Endothelial cell of umbilical vein (primary cell): ENCODE measurements at regions not wholly inside any gene's neighbourhood (a gene's known extent, or its start where the extent isn't known, plus 50 kb on each side); places are given as distances from the start of the nearest gene placed in this dataset.

ENCODE experiments used
- BruUV-seq: library from RNA; stranded (reverse); fragments of 400-500 nt; replicated peaks from 2 replicates; lab custom pipeline; 2021; lab: Mats Ljungman, UMichigan
- CTCF ChIA-PET: fragments of 300-600, 350-600 bp; sonication (Branson Sonifier 250); formaldehyde crosslinking; loops from one replicate; lab custom pipeline; 2021; ENCODE audit warnings: antibody characterized with exemption, inconsistent platforms; lab: Charles Lee
- POLR2A ChIA-PET: fragments of 300-600, 350-600 bp; sonication (Branson Sonifier 250); formaldehyde crosslinking; loops from one replicate; lab custom pipeline; 2021; ENCODE audit warnings: antibody characterized with exemption, inconsistent platforms; lab: Charles Lee
- DNase-seq: peaks from one replicate; pipeline ENCODE4 v3.0.0-alpha.2; 2011; ENCODE audit warnings: low read depth, low spot score
- FAIRE-seq: peaks from 2 replicates; lab custom pipeline; 2011; peaks lifted over from hg19 to GRCh38; lab: Jason Lieb, UNC
- H2AFZ ChIP-seq: 2 replicates; pipeline ENCODE4 v1.6.0; 2012; ENCODE audit warnings: low read depth, low read length, control low read depth, inconsistent platforms
- H3K27ac ChIP-seq: 2 replicates; pipeline ENCODE4 v1.5.1; 2011; ENCODE audit warnings: low read depth, mild to moderate bottlenecking, control low read depth, low read length, moderate library complexity; ENCODE audit not compliant: insufficient read depth
- H3K27me3 ChIP-seq, 2 experiments: 2 replicates each; pipeline versions ENCODE4 v1.6.0 to v1.6.1; 2011; ENCODE audit warnings: low read length in 2 of 2, mixed read lengths in 1 of 2; ENCODE audit not compliant: control insufficient read depth in 2 of 2, insufficient read depth in 2 of 2
- H3K36me3 ChIP-seq, 2 experiments: 2 replicates in 1 of 2; 3 replicates in 1 of 2; pipeline ENCODE4 v1.5.1; 2011; ENCODE audit warnings: low read length in 2 of 2, mild to moderate bottlenecking in 1 of 2, moderate library complexity in 1 of 2; ENCODE audit not compliant: control insufficient read depth in 2 of 2, insufficient read depth in 2 of 2; ENCODE audit errors: extremely low read depth in 1 of 2
- H3K4me1 ChIP-seq: 3 replicates; pipeline ENCODE4 v1.5.1; 2011; ENCODE audit warnings: mild to moderate bottlenecking, low read length; ENCODE audit not compliant: control insufficient read depth, insufficient read depth; ENCODE audit errors: extremely low read depth
- H3K4me2 ChIP-seq: 2 replicates; pipeline ENCODE4 v1.6.1; 2011; ENCODE audit warnings: low read length, control low read depth, mixed read lengths; ENCODE audit not compliant: insufficient read depth
- H3K4me3 ChIP-seq, 3 experiments: fragments of 200-600 bp in 1 of 3; sonication (generic), shearing (Covaris generic) in 1 of 3; replicated peaks in 1 of 3; 2 replicates each; pipeline ENCODE4 v1.5.1; 2011 to 2016; ENCODE audit warnings: control low read depth in 3 of 3, low read length in 3 of 3, mild to moderate bottlenecking in 2 of 3, inconsistent platforms in 1 of 3, low read depth in 1 of 3, moderate library complexity in 1 of 3; ENCODE audit not compliant: insufficient read depth in 1 of 3
- H3K79me2 ChIP-seq: 2 replicates; pipeline ENCODE4 v1.6.0; 2012; ENCODE audit warnings: low read length, inconsistent platforms; ENCODE audit not compliant: control insufficient read depth, insufficient read depth
- H3K9ac ChIP-seq: replicated peaks from 2 replicates; pipeline ENCODE3; 2011; ENCODE audit warnings: low read length, control low read depth; ENCODE audit not compliant: insufficient read depth; ENCODE audit errors: extremely low read depth
- H3K9me1 ChIP-seq: replicated peaks from 3 replicates; pipeline ENCODE4 v1.6.0; 2011; ENCODE audit warnings: mild to moderate bottlenecking, low read length; ENCODE audit not compliant: control insufficient read depth, insufficient read depth; ENCODE audit errors: extremely low read depth
- H3K9me3 ChIP-seq: replicated peaks from 2 replicates; pipeline ENCODE4 v1.5.1; 2012; ENCODE audit warnings: low read length, inconsistent platforms; ENCODE audit not compliant: control insufficient read depth, insufficient read depth
- H4K20me1 ChIP-seq: replicated peaks from 2 replicates; pipeline ENCODE3; 2011; ENCODE audit warnings: mild to moderate bottlenecking, low read length; ENCODE audit not compliant: control insufficient read depth, insufficient read depth; ENCODE audit errors: extremely low read depth
- EZH2 ChIP-seq: IDR thresholded peaks from 2 replicates; pipeline ENCODE4 v1.6.1; 2012; ENCODE audit warnings: borderline replicate concordance, low read depth, mild to moderate bottlenecking, moderate library complexity, low read length, inconsistent platforms; ENCODE audit not compliant: severe bottlenecking
- FOS ChIP-seq: IDR thresholded peaks from 2 replicates; pipeline ENCODE4 v1.6.1; 2011; ENCODE audit warnings: mild to moderate bottlenecking, low read length, moderate library complexity, borderline replicate concordance; ENCODE audit not compliant: insufficient read depth
- GATA2 ChIP-seq: IDR thresholded peaks from 2 replicates; pipeline ENCODE4 v1.7.0; 2011; ENCODE audit warnings: low read depth, mild to moderate bottlenecking, moderate library complexity, mixed read lengths, low read length; ENCODE audit not compliant: insufficient read length, insufficient read depth
- JUN ChIP-seq: IDR thresholded peaks from 2 replicates; pipeline ENCODE4 v1.6.1; 2011; ENCODE audit warnings: borderline replicate concordance, low read depth; ENCODE audit not compliant: insufficient read length, insufficient read depth
- MYC ChIP-seq: IDR thresholded peaks from one replicate; pipeline ENCODE4 v1.6.1; 2011; ENCODE audit warnings: mild to moderate bottlenecking, low read depth, low read length
- POLR2A ChIP-seq: IDR thresholded peaks from 2 replicates; pipeline ENCODE4 v1.6.1; 2012; ENCODE audit warnings: low read depth, mild to moderate bottlenecking, control low read depth, low read length
- POLR2AphosphoS5 ChIP-seq: IDR thresholded peaks from 2 replicates; pipeline ENCODE4 v1.6.1; 2012; ENCODE audit warnings: low read depth, mild to moderate bottlenecking, control low read depth, low read length, moderate library complexity; ENCODE audit not compliant: insufficient read depth
- dilution Hi-C: fragments of 300-500 bp; cut with MboI; formaldehyde crosslinking; loops from one replicate; pipeline ENCODE4 v1.15.0; 2019; ENCODE audit warnings: low sequenced_read_pairs; ENCODE audit not compliant: extremely low pct_ligation_motif_present
- intact Hi-C: fragments of 100-400 bp; cut with micrococcal nuclease; formaldehyde crosslinking; loops from one replicate; pipeline ENCODE4 v1.10.0; 2022
- TF ChIP-seq, protein P1 (sequence below), 2 donors: IDR thresholded peaks; 1 replicate in 1 of 2; 2 replicates in 1 of 2; pipeline ENCODE4 v1.5.1; 2011; ENCODE audit warnings: low read length in 2 of 2, mild to moderate bottlenecking in 2 of 2, moderate library complexity in 2 of 2, control low read depth in 1 of 2, inconsistent platforms in 1 of 2, low read depth in 1 of 2; ENCODE audit not compliant: insufficient read depth in 1 of 2; ENCODE audit errors: extremely low read depth in 1 of 2
- TF ChIP-seq, protein P2 (sequence below): IDR thresholded peaks from 2 replicates; pipeline ENCODE4 v1.6.1; 2011; ENCODE audit not compliant: insufficient read depth, insufficient read length

DNA sequence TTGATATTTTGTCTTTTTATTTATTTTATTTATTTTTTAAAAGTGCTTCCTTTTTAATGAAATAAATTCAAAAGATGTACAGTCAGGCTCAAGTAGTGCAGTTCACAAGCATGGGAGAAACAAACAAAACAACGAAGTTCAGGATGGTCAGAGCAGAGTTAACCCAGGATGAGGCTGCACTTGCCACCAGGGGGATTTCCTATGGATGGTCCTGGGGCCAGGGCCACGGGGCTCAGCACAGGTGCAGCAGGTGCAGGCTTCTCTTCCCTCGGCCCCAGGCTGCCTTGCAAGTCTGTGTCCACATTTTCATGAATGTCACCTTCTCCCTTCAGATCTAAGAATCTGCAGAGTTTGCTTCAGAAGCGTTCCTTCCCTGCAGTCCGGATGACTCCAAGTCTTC lies 76.5 kb downstream of the CDCA7 start:
- Histone ChIP-seq H3K9me1 (no peaks in the 10 kb centered on the region), H3K79me2 (no peaks in the 10 kb centered on the region), H3K4me1 (no peaks in the 10 kb centered on the region), H3K27me3 (peaks cover 0 to 11% of the 10 kb centered on the region in 2 experiments), H2AFZ (no peak overlapping the region), H4K20me1 (no peaks in the 10 kb centered on the region), H3K9ac (no peak overlapping the region), H3K9me3 (no peaks in the 10 kb centered on the region), H3K4me3 (no peak overlapping the region), H3K4me2 (no peak overlapping the region), H3K27ac (no peak overlapping the region), H3K36me3 (no peaks in the 10 kb centered on the region)
- no TSS peak for BruUV-seq
- POLR2A ChIA-PET: no interaction called here
- DNase-seq (no peak), FAIRE-seq (no peak)
- intact Hi-C loops (no loop called here), dilution Hi-C loops (no loop called here)
- CTCF ChIA-PET: interaction anchor here (1.5 kb wide), 1 partner anchor 18 kb away, joined by 6 read pairs; no protein-coding TSS in a partner anchor
- TF ChIP-seq MYC (no peak), POLR2A (no peak), JUN (no peak), GATA2 (no peak), FOS (no peak), EZH2 (no peak), POLR2AphosphoS5 (no peak)
- TF ChIP-seq, protein P1, sequence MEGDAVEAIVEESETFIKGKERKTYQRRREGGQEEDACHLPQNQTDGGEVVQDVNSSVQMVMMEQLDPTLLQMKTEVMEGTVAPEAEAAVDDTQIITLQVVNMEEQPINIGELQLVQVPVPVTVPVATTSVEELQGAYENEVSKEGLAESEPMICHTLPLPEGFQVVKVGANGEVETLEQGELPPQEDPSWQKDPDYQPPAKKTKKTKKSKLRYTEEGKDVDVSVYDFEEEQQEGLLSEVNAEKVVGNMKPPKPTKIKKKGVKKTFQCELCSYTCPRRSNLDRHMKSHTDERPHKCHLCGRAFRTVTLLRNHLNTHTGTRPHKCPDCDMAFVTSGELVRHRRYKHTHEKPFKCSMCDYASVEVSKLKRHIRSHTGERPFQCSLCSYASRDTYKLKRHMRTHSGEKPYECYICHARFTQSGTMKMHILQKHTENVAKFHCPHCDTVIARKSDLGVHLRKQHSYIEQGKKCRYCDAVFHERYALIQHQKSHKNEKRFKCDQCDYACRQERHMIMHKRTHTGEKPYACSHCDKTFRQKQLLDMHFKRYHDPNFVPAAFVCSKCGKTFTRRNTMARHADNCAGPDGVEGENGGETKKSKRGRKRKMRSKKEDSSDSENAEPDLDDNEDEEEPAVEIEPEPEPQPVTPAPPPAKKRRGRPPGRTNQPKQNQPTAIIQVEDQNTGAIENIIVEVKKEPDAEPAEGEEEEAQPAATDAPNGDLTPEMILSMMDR (IDR thresholded peaks at IDR 0.05; ENCODE audit: extremely low read depth in 1 of 2, insufficient read depth in 1 of 2, low read depth in 1 of 2, low read length in 2 of 2): no peak
- TF ChIP-seq, protein P2, sequence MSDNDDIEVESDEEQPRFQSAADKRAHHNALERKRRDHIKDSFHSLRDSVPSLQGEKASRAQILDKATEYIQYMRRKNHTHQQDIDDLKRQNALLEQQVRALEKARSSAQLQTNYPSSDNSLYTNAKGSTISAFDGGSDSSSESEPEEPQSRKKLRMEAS: no peak
